SU-DHL-6 (cell line): ENCODE measurements at regions not wholly inside any gene's neighbourhood (a gene's known extent, or its start where the extent isn't known, plus 50 kb on each side); places are given as distances from the start of the nearest gene placed in this dataset.

ENCODE experiments used
- H2AFZ ChIP-seq: fragments of 200-600 bp; sonication (generic); 2 replicates; pipeline ENCODE4 v1.6.1; 2014; ENCODE audit warnings: low read depth, mild to moderate bottlenecking, moderate library complexity, mixed read lengths, antibody characterized with exemption, low read length; ENCODE audit not compliant: severe bottlenecking
- H3F3A ChIP-seq: fragments of 200-600 bp; shearing (Covaris generic); 2 replicates; pipeline ENCODE4 v1.6.0; 2016; ENCODE audit warnings: antibody characterized with exemption, mild to moderate bottlenecking; ENCODE audit not compliant: insufficient read depth
- H3K27ac ChIP-seq: fragments of 200-600 bp; sonication (generic); 2 replicates; pipeline ENCODE4 v1.5.1; 2016; ENCODE audit warnings: low read depth, mild to moderate bottlenecking, low read length, moderate library complexity, mixed read lengths
- H3K27me3 ChIP-seq: fragments of 200-600 bp; sonication (generic), shearing (Covaris generic); 2 replicates; pipeline ENCODE4 v1.6.0; 2014; ENCODE audit warnings: mild to moderate bottlenecking, low read length
- H3K36me3 ChIP-seq: fragments of 200-600 bp; sonication (generic); 2 replicates; pipeline ENCODE4 v1.6.1; 2014; ENCODE audit warnings: mild to moderate bottlenecking, low read length, mixed read lengths
- H3K4me2 ChIP-seq: fragments of 300-600, 200-600 bp; shearing (Covaris generic), sonication (generic); 2 replicates; pipeline ENCODE4 v1.6.0; 2014; ENCODE audit warnings: low read length, low read depth, mild to moderate bottlenecking; ENCODE audit not compliant: poor library complexity, severe bottlenecking
- H3K4me3 ChIP-seq: fragments of 200-600 bp; sonication (generic); 2 replicates; pipeline ENCODE4 v1.5.1; 2014; ENCODE audit warnings: antibody characterized with exemption, low read length, mild to moderate bottlenecking, mixed read lengths; ENCODE audit not compliant: insufficient read depth, poor library complexity, severe bottlenecking
- H3K79me2 ChIP-seq: fragments of 200-600 bp; sonication (generic); 2 replicates; pipeline ENCODE4 v1.6.1; 2014; ENCODE audit warnings: mild to moderate bottlenecking, low read length, moderate library complexity; ENCODE audit not compliant: insufficient read depth
- H3K9ac ChIP-seq: fragments of 200-600 bp; sonication (generic); 2 replicates; pipeline ENCODE4 v1.7.0; 2014; ENCODE audit warnings: mild to moderate bottlenecking, low read length
- H3K9me2 ChIP-seq: fragments of 200-600 bp; sonication (generic); replicated peaks from 2 replicates; pipeline ENCODE4 v1.6.1; 2014; ENCODE audit warnings: low read length; ENCODE audit not compliant: insufficient read depth
- H3K9me3 ChIP-seq: fragments of 200-600 bp; sonication (generic); 2 replicates; pipeline ENCODE4 v1.6.1; 2014; ENCODE audit warnings: low read length, mixed read lengths; ENCODE audit not compliant: insufficient read depth
- H4K20me1 ChIP-seq: fragments of 200-600 bp; sonication (generic); 2 replicates; pipeline ENCODE4 v1.6.1; 2014; ENCODE audit warnings: low read depth, mild to moderate bottlenecking, antibody characterized with exemption, low read length, moderate library complexity, mixed read lengths
- CTCF ChIP-seq: fragments of 200-600 bp; sonication (generic); IDR thresholded peaks from one replicate; pipeline ENCODE4 v1.5.1; 2017; ENCODE audit warnings: antibody characterized with exemption, mild to moderate bottlenecking, low read length, moderate library complexity; ENCODE audit not compliant: insufficient read depth, poor library complexity, severe bottlenecking
- EZH2phosphoT487 ChIP-seq: fragments of 200-600 bp; sonication (generic), shearing (Covaris generic); conservative IDR thresholded peaks from 2 replicates; pipeline ENCODE4 v1.6.1; 2018; ENCODE audit warnings: mild to moderate bottlenecking, antibody characterized with exemption, low read length, moderate library complexity, mixed read lengths

GRCh38 chr6:119575721-119576120, 226.2 kb upstream of the MAN1A1 start:
- Histone ChIP-seq H4K20me1 (no peaks in the 10 kb centered on the region), H3K4me2 (no peak overlapping the region), H3K36me3 (no peaks in the 10 kb centered on the region), H3K9me3 (no peaks in the 10 kb centered on the region), H3K79me2 (no peaks in the 10 kb centered on the region), H3K9me2 (no peaks in the 10 kb centered on the region), H3F3A (no peaks in the 10 kb centered on the region), H2AFZ (no peak overlapping the region), H3K9ac (no peak overlapping the region), H3K4me3 (no peak overlapping the region), H3K27ac (no peak overlapping the region), H3K27me3 (no peaks in the 10 kb centered on the region)
- TF ChIP-seq EZH2phosphoT487 = no peak
- TF ChIP-seq CTCF = no peak

- Histone ChIP-seq H3K36me3 (no peaks in the 10 kb centered on the region), H3K27ac (no peak overlapping the region), H3K9me2 (no peaks in the 10 kb centered on the region), H3K79me2 (no peaks in the 10 kb centered on the region), H2AFZ (no peak overlapping the region), H4K20me1 (no peaks in the 10 kb centered on the region), H3K4me2 (no peak overlapping the region), H3K9ac (no peak overlapping the region), H3K4me3 (no peak overlapping the region), H3K27me3 (no peaks in the 10 kb centered on the region), H3F3A (no peaks in the 10 kb centered on the region), H3K9me3 (no peaks in the 10 kb centered on the region)
- TF ChIP-seq CTCF (no peak), EZH2phosphoT487 (no peak)
These were observed 219.0 kb upstream of the MAN1A1 start for GRCh38 chr6:119568580-119568979.

- no peak for TF ChIP-seq EZH2phosphoT487
- Histone ChIP-seq H3K27ac (no peak overlapping the region), H2AFZ (no peak overlapping the region), H3K9ac (no peak overlapping the region), H3K4me3 (no peak overlapping the region), H3K9me2 (no peaks in the 10 kb centered on the region), H3K9me3 (no peaks in the 10 kb centered on the region), H4K20me1 (no peaks in the 10 kb centered on the region), H3K79me2 (no peaks in the 10 kb centered on the region), H3K36me3 (no peaks in the 10 kb centered on the region), H3K4me2 (no peak overlapping the region), H3F3A (no peaks in the 10 kb centered on the region), H3K27me3 (no peaks in the 10 kb centered on the region)
These were observed 217.1 kb upstream of the MAN1A1 start for GRCh38 chr6:119566546-119567260.

- no peaks in the 10 kb centered on the region for H3K27me3 ChIP-seq
- no peak overlapping the region for H3K4me3 ChIP-seq
- TF ChIP-seq CTCF (no peak), EZH2phosphoT487 (no peak)
- no peaks in the 10 kb centered on the region for H3F3A ChIP-seq
- H3K27ac ChIP-seq = no peak overlapping the region
- H3K9me3 ChIP-seq = no peaks in the 10 kb centered on the region
- no peak overlapping the region for H3K9ac ChIP-seq
- no peaks in the 10 kb centered on the region for H3K9me2 ChIP-seq
- H2AFZ ChIP-seq = no peak overlapping the region
- H3K36me3 ChIP-seq = no peaks in the 10 kb centered on the region
- no peaks in the 10 kb centered on the region for H3K79me2 ChIP-seq
- H3K4me2 ChIP-seq = no peak overlapping the region
- H4K20me1 ChIP-seq = no peaks in the 10 kb centered on the region
These were observed 216.3 kb upstream of the MAN1A1 start for GRCh38 chr6:119565893-119566292.
